ENCODE measurements at regions not wholly inside any gene's neighbourhood (a gene's known extent, or its start where the extent isn't known, plus 50 kb on each side); places are given as distances from the start of the nearest gene placed in this dataset.
"Not testable (repeated sequence)": the region's sequence is repeated elsewhere in the genome, so short reads cannot be mapped to it uniquely, and the experiment has no call there.

GRCh38 chrX:7522860-7523259 lies 320.1 kb upstream of the VCX start:
- no peak for DNase-seq (ENCODE audit: low spot score)

DNA sequence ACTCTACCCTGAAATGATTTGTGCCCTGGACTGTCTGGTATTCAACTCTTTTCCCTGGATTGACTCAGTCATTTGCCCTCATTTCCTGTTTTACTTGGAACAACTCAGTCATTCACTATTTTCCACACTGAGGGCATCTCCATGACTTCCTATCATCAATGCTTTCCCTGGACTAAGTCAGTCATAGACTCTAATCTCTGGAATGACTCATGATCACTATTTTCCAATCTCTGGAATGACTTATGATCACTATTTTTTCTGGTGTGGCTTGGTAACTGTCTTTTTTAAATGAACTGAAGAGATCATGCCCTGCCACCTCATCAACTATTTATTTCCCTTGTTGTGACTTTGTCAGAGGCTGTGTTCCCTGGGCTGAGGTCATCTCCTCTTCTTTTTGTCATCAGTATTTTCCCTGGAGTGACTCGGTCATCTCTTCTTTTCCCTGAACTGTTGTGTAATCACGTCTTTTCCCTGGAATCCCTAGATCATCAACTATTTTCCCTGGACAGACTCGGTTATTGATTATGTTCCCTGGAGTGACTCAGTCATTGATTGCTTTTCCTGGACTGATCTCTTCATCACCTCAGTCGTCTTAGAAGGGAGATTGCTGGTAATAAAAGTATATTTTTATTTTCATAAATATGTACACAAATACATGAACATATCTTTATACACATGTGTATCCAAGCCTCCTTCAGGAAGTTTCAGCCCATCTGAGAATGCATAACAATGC lies 327.1 kb upstream of the VCX start:
- no peak for DNase-seq (ENCODE audit: low spot score)

DNA sequence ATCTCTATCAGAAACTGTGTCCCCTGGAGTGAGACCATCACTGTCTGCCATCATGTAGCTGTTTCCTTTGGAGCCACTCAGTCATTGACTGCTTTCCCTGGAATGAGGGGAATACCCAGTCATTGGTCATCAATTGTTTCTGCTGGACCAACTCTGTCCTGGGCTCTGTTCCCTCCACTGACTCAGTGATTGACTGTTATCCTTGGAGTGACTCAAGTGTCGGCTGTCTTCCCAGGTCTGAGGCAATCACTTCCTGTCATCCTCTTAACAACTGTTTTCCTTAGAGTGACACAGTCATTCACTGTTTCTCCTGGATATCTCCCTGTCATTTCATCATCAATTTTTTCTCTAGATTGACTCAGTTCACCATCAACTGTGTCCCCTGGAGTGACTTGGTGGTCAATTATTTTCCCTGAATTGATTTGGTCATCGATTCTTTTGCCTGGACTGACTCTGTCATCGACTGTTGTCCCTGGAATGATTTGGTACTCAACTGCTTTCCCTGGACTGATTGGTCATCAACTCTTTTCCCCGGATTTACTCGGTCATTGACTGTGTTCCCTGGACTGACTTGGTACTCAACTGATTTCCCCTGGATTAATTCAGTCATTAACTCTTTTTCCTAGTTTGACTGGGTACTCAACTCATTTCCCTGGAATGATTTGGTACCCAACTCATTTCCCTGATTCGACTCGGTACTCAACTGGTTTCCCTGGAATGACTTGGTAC lies 327.9 kb upstream of the VCX start:
- DNase-seq (ENCODE audit: low spot score) = no peak

- DNase-seq (ENCODE audit: low spot score) = no peak
Observed at GRCh38 chrX:7512845-7513244, 330.1 kb upstream of the VCX start.

GRCh38 chrX:7503251-7503650 lies 339.7 kb upstream of the VCX start:
- no peak for DNase-seq (ENCODE audit: low spot score)

DNA sequence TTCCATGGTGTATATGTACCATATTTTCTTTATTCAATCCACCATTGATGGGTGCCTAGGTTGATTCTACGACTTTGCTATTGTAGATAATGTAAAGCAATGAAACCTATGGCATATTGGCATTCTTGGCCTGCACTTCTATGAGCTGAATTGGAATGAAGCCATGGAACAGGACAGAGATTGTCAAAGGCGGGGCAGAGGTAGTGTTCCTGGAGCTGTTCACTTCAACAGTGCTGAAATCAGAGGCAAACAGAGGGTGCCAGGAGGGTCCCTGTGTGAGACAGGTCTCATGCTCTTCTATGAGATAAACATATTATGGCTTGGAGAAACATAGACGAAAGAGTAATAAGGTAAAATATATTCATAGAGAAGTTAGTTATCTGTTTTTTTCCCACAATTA lies 342.6 kb upstream of the VCX start:
- no peak for DNase-seq (ENCODE audit: low spot score)

DNA sequence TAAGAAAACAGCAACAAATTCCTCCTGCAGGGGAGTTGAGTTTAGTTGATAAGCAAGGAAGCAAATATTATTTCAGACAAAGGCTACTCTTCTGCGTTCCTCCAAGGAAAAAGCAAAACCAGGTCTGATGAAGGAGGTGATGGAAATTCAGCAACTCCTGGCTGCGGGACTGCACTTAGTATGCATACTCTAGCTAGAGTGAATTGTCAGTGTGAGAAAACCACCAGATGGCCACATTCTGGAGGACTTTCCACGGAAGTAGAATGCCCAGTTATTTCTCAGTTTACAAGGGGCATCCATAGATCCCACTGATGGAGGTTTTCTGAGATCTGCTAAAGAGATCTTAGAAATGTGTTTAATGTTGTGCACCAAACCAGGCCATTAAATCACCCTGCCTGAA lies 338.6 kb upstream of the PUDP start:
- DNase-seq (ENCODE audit: low spot score) = no peak

- no peak for DNase-seq (ENCODE audit: low spot score)
Observed at GRCh38 chrX:7485061-7485460, 337.1 kb upstream of the PUDP start.

GRCh38 chrX:7480721-7481120 lies 332.8 kb upstream of the PUDP start:
- DNase-seq (ENCODE audit: low spot score) = no peak

- no peak for DNase-seq (ENCODE audit: low spot score)
Observed at GRCh38 chrX:7462110-7462509, 314.2 kb upstream of the PUDP start.

- DNase-seq (ENCODE audit: low spot score) = not testable (repeated sequence)
Observed at GRCh38 chrX:7461051-7461450, 313.1 kb upstream of the PUDP start.

GRCh38 chrX:7447801-7448499 lies 300.0 kb upstream of the PUDP start:
- no peak for DNase-seq (ENCODE audit: low spot score)

GRCh38 chrX:7446815-7447214 lies 298.9 kb upstream of the PUDP start:
- DNase-seq (ENCODE audit: low spot score) = no peak

- DNase-seq (ENCODE audit: low spot score) = no peak
Observed at GRCh38 chrX:7444967-7445366, 297.0 kb upstream of the PUDP start.

GRCh38 chrX:7441586-7441985 lies 293.6 kb upstream of the PUDP start:
- DNase-seq (ENCODE audit: low spot score) = no peak

- no peak for DNase-seq (ENCODE audit: low spot score)
Observed at GRCh38 chrX:7435822-7436221, 287.9 kb upstream of the PUDP start.

DNA sequence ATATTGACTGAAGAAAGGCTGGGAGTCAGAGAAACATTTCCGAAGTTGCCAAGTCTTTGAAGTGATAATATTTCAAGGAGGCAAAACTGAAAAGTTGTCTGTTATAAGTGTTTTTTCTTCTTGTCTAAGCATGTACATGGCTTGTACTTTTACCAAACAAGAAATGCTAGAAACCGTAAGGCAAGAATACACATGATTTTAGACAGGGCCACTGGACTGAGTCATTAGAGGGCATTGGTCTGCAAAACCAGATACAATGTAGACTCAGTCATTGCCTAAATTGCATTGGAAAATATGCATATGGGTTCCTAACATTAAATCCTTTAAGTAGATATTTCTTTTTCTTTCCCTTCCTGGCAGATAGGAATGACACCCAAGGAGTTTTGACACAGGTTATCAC lies 284.9 kb upstream of the PUDP start:
- no peak for DNase-seq (ENCODE audit: low spot score)

- no peak for DNase-seq (ENCODE audit: low spot score)
Observed at GRCh38 chrX:7420717-7421116, 272.8 kb upstream of the PUDP start.

DNA sequence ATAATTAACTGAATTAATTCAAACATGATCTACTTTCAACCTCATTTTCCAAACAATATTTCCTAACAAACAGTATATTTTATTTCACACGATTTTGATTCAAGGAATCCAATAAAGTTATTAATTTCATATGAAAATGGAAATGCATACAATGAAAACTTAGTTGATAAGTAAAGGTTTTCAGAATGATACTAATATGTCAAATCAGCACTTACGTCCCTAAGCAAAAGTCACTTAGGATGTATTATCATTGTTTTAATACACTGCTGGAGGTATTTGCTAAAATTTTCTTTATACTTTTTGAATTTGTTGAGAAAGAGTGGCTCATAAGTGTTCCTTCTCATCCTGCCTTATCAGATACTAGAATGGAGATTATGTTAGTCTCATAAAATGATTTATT lies 266.8 kb upstream of the PUDP start:
- no peak for DNase-seq (ENCODE audit: low spot score)

DNA sequence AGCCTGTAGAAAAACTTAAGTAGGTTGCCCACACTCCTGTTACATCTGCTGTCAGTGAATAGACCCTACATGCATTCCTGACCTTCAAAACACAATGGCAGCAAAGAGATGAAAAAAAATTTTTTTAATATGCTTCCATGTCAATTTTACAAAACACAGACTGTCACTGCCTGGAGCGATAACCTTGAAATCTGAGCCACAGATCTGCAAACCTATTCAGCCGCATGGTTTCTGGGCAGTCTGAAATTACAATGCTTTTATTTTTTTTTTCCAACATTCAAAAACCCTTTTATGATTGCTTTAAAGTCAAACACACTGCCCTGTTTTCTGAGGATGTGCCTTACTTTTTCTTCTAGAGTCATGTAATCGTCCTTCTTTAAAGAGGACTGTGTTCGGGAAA lies 264.9 kb upstream of the PUDP start:
- DNase-seq (ENCODE audit: low spot score) = no peak

DNA sequence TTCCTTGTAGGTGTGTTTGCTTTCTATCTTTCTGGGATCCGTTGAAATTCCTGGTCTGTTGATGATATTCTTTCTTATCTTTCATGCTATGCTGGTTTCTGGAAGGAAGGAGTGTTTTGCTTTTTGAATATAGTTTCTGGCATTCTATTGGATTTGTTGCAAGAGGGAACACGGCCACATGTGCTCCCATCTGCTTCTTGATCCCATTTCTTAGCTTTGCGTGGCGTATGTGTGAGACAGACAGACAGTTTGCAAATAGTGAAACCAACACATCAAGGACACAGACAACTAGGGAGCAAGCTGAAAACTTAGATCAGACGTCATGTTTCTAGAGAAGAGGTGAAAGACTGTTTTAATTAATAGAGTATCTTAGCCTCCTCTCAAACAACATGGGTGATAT lies 261.9 kb upstream of the PUDP start:
- no peak for DNase-seq (ENCODE audit: low spot score)

DNA sequence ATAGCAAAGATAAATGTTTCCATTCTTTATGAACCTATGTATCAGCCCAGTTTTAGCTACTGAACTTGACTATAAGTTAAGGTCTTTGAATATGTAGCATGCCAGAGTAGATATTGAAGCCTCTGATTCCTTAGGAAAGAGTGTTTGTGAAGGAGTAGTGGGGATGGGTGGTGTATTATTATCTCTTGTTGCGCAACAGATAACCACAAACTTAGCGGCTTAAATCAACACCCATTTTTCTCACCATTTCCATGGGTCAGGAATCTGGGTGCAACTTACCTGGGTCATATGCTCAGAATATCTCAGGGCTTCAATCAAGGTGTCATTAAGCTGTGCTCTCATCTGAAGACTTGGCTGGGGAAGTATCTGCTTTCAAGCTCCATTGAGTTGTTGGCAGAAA lies 251.4 kb upstream of the PUDP start:
- DNase-seq (ENCODE audit: low spot score) = no peak

DNA sequence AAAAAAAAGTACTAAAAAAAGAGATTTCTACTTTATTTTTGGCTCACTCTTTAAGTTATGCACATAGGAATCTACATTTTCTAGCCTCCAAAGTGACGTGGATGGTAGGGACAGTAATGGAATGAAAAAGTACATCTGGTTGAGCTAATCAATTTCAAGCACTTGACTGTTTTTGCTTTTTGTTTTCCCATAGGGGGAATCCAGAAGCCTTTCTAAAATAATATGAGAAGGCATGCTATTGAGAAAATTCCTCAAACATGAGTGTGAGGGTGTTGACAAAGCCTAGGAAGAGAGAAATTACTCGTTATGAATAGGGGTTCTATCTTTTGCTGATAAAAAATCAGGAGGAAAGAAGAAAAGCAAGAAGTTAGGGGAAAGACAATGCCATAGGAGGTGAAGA lies 242.5 kb upstream of the PUDP start:
- no peak for DNase-seq (ENCODE audit: low spot score)

All from ureter (tissue), 1 donor.